ENCODE measurements at regions not wholly inside any gene's neighbourhood (a gene's known extent, or its start where the extent isn't known, plus 50 kb on each side); places are given as distances from the start of the nearest gene placed in this dataset.
"Not testable (repeated sequence)": the region's sequence is repeated elsewhere in the genome, so short reads cannot be mapped to it uniquely, and the experiment has no call there.

DNA sequence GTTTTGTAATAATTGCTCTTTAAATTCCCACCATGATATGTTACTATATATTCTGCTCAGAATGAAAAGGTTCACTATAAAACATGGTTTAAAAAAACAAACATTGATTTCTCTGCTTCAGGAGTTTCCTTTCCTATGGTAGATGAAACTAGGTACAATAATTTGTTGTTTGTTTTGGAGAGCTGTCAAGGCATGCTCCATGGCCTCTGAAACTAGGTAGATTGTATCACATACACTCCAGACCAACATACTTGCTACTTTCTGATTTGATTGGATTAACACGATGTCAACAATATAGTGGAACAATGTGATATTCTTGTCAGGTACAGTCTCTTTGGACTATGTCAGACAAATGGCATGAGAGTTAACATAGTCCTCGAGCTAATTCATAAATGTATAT, 452.7 kb upstream of the CDH9 start:
- DNase-seq: no peak

DNA sequence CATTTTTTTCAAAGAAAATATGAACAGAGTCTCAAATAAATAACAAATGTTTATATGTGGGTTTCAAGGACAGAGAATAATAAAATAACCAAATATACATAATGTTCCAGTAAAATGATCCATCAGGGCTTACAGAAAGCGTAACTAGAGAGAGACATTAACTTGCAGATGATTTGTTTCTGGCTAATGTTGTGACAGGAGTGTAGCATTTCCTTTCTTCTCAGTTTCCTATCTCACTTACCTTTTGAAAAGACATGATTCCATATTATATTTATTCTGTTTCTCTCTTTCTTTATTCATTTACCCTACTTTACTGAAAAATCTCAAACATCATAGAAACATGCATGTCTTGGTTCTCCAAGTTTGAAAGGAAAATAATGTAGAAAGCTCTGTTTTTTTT, 451.3 kb upstream of the CDH9 start:
- no peak for DNase-seq

DNA sequence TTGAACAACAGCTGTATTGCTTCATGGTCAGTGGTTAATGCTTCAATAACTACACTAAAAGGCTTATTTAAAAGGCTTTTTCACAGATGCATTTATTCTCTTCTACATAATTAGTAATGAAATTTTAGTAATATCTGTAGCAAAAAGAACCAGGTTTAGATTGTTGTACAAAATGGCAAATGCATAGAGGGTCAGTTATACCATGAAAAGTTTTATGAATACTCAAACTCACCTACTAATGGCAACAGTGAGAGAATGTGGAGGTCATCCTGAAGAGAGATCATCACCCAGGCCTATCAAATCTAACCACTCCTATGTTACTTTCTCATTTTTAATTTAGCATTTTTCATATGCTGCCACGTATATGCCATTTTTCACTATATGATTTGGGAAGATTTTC, 444.3 kb upstream of the CDH9 start:
- DNase-seq: no peak

DNA sequence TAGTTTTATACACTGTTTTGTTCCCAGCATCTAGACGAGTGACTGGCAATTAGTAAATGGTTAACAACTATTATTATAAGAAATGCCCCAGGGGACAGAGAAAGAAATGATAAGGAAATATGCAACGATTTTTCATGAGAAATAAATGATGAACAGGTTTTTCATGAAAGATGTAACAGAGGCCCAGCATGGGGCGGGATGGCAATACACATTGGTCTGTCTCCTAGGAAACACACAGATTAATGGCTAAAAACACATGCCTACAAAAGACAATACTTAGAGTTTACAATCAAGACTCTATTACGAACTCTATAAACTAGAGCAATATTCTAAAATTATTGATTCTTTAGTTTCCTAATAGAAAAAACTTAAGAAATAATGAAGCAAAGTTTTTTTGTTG, 441.5 kb upstream of the CDH9 start:
- no peak for DNase-seq

DNA sequence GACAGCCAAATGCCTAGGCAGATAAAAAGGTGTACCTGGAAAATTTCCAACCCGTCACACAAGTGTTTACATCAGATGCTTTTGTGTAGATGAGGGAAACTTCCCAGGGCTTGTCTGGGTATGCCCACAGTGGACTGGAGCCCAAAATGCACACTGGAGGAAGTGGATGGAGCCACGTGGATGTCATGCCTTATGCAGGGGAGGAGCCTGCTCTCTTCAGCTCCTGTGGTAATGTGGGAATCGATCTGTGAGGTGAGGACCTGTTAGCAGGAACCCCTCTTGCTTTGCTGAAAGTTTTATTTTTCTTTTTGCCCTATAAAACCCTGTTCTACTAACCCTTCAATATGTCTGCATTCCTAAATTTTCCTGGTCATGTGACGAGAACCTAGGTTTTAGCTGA, 439.2 kb upstream of the CDH9 start:
- no peak for DNase-seq

DNA sequence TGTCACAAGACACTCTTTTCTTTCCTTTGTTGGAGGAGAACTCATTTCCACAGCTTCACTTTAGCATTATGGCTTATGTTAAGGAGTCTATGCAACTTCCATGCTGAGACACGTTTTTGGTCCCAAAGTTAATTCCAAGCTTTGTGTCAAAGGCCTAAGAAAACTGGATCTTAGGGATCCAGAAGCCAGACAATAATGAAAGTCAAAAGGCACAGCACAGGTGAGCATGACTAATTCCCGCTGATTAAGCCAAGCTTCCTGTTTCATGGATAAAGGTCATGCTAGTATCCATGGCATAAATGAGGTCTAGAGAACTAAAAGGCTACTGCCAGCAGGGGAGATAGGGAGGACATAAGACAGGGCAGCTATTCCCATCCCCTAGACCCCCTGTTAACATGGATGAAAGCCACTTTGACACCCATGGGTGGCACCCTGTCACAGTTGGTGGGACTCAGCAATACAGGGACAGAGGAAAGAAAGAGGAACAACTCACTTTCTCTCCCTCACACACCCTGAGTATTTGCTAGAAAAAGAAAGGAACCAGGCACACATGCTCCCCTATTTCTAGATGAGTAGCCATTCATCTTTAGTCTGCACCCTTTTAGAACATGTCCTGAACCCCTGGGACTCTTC, 438.1 kb upstream of the CDH9 start:
- no peak for DNase-seq

DNA sequence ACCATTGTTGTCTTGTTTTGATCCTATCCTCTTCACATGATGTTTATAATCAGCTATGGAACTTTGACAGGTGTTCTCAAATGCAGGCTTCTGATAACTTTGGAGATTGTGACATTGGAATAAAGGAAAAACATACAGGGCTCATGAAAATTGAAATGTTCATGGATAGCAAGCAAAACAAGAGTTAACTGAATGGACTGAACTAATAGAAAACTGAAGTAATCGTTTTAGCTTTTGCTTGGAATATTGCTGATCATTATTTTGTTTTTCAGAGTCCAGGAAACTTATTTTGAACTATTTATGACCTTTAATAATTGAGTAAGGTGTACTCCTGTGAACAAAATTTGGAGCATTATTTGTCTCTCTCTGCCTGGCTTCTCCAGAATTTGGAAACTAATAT, 436.7 kb upstream of the CDH9 start:
- DNase-seq: no peak

DNA sequence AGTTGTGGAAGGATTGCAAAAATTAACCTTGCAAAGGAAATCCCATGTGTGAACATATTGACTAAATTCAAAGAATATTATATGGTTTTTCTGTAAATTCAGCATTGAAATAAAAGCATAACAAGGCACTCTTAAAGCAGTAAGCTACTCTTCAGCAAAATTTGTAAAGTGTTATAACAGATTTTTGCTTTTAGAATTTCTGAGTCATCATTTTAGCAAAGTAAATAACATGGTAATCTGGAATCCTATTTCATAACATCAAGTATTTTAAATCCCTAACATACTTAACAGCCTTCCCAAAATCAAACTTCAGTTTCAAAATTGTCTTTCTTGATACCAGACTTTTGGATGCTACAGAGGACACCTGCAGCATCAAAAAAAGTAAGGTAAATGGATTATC, 436.0 kb upstream of the CDH9 start:
- no peak for DNase-seq

DNA sequence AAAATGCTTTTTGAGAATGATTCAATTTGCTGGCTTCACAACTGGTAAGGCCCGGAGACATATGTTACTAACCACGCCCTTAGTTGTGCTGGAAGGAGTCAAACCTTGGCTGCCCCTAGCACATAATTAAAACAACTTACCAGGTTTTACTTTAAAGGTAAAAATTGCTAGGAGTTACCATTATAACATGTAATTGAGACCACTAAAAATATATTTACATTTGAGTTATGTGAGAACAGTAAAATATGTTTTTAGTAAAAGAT, 435.6 kb upstream of the CDH9 start:
- DNase-seq: no peak

DNA sequence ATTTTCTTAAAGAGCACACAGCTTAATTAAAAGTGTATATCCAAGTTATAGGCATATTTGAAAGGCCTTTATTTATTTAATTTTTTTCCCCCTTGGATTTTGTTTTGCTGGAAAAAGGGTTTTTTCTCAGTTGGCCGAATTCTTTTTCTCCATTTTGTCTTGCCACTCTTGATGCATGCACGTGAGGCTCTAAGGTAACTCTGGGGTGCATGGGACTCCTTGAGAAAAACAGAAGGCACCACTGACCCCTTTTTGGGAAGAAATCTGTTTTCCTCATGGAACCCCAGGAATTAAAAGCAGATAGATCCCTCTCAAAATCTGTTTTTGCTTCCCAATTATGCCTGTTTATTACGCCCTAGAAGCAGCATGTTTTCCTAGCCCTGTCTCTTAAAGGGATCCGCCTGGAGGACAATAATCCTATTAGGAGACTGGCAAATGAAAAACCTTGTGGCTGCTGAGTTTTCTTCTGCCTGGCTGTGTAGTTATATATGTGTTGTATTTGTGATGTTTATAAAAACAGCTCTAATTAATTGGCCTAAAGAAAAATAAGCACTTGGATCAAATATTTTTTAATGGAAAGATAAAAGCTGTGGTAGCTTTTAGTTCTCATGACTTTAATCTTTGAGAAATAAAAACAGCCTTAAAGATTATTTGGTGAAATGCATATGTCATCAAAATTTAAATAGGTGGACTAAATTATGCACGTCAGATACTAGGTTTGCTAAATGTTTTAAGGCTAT, 435.1 kb upstream of the CDH9 start:
- no peak for DNase-seq

DNA sequence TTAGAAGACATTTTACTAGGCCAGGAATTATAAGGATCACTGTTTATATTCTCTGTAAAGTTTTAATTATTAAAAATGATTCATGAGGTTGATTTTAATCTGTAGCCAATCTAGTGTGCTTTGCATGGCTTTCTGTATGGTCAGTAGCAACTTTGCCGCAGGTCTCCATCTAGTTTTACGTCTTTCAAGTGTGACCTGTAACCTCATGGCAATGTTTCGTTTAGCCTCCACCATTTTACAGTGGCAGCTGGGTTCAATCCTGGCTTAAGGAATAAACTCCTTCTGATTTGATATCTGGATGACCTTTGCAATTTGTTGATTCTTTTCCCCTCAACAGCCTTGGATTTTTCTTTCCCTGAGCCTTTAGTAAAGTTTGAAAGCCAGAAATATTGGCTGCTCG, 434.5 kb upstream of the CDH9 start:
- no peak for DNase-seq

DNA sequence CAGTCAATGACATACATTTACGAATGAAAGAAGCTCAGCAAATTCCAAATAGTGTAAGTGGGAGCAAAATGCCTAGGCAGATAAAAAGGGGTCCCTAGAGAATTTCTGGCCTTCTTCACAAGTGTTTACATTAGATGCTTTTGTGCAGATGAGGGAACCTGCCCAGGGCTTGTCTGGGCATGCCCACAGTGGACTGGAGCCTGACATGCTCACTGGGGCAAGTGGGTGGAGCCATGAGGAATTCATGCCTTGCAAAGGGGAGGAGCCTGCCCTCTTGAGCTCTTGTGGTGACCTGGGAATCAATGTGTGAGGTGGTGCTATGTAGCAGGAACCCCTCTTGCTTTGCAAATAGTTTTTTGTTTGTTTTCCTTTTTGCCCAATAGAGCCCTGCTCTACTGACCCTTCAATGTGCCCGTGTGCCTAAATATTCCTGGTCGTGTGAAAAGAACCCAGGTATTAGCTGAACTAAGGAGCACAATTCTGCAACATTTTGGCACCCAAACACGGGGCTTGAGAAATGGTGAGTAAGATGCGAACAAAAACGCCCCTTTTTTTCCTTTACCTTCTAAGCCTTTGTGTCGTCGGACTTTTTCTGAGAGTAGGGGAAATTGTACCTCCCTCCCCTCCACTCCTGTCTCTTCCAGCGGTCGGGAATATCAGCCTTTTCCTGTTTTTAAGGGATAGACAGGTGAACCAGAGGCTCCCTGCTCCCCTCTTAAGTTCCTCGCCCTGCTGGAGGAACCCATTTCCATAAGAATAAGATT, 433.8 kb upstream of the CDH9 start:
- DNase-seq: no peak

DNA sequence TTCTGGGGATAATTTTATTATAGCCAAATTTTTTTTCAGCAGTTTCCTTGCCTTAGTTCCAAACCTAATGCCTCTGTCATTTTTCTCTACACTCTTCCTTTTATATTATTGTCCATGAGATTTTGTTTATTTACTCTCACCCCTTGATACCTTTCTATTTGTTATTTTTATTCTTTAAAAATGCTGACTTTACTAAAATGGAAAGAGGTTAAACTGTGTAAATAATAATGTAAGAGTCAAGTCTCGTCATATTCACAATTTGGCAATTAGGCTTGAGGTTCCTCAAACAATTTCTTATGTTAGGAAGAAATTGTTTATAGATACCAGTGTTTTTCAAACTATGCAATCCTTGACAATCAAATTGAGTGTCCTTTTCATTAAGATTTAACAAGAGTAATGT, 428.6 kb upstream of the CDH9 start:
- DNase-seq: no peak

DNA sequence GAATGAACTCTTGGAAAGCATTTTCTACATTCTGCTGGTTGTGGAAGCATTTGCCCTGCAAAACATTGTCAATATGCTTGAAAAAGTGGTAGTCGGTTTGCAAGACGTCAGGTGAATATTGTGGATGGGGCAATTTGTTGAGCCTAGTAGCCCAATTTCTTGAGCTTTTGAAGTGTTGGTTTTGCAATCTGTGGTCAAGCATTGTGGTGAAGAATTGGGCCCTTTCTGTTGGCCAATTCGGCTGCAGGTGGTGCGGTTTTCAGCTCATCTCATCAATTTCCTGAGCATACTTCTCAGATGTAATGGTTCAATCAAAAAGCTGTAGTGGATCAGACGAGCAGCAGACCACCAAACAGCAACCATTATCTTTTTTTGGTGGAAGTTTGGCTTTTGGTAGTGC, 426.8 kb upstream of the CDH9 start:
- DNase-seq: no peak

DNA sequence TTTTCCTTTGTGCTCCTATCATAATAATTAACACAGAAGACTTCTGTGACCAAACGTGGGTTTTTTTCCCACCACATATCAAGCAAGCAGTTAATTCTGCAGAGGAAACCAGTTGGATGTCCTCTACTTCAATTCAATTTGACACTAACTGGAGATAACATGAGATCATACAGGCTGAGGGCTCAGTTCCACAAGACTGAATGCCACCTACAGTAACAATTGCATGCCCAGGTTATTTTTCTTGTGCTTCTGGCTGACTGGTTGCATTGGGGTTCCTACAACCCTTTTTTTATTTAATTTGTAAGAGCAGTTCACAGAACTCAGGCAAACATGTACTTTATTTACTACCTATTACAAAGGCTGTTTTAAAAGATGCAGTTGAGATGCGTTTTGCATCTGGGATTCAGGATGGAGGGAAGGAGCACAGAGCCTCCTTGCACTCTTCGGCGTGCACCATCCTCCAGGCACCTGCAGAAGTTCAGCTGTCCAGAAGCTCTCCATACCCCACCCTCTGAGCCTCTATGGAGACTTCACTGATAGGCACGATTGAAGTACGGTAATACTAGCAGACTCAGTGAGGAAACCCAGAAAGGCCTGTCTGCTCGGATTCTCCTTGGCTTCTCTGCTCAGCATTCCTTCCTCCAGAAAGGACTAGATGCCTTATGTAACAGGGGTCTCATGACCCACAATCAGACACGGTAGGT, 425.2 kb upstream of the CDH9 start:
- DNase-seq: no peak

DNA sequence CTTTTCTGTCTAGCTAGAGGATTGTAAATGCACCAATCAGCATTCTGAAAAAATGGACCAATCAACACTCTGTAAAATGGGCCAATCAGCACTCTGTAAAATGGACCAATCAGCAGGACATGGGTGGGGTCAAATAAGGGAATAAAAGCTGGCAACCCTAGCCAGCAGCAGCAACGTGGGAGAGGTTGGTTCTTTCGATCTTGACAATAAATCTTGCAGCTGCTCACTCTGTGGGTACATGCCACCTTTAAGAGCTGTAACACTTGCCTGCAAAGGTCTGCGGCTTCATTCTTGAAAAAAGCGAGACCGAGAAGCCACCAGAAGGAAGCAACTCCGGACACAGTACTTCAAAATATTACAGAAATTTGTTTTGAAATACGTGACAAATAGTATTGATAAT, 424.6 kb upstream of the CDH9 start:
- DNase-seq: no peak

DNA sequence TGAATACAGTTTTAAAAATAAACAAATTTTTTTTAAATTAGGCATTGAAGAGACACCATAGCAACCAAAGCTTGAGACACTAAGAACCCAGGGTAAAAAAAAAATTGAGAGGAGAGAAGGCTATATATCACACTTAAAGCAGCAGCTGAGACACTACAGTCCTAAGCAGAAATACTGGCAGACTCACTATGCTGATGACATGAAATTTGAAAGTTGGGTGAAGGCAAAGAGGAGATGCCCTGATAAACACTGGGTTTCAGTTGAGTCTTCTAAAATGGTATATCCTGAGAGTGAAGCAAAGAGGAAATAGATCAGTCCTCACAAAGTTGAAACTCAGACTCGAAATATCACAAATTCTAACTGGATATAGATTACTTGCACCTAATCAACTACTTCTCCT, 419.9 kb upstream of the CDH9 start:
- no peak for DNase-seq

DNA sequence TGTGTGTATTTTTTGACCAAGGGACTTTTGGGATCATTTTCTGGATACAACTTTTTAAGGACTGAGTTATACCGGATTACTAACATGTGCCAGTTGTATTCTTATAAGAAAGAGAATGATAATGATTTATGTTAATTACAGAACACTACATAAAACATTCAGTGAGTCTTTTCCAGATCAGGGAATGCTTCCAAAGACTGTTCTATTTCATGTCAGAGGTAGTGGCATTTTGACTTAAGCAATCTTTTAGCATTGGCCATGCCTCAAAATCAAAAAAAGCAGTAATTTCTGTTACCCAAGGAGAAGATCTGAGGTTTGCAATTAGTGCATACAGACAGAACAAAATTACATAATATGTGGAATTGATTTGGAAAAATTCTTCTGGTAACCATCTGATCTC, 413.0 kb upstream of the CDH9 start:
- DNase-seq: no peak

DNA sequence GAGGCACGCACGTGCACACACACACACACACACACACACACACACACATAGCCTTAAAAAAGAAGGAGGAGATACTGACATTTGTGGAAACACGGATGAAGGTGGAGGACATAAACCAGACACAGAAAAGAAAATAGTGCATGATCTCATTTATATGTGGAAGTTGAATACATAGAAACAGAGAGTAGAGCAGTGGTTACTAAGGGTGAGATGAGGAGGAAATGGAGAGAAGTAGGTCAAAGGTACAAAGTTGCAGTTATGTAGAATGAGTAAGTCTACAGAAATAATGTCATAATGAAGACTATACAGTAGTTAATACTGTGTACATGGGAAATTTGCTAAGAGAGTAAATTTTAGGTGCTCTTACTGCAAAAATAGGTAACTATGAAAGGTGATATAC, 412.2 kb upstream of the CDH9 start:
- no peak for DNase-seq

DNA sequence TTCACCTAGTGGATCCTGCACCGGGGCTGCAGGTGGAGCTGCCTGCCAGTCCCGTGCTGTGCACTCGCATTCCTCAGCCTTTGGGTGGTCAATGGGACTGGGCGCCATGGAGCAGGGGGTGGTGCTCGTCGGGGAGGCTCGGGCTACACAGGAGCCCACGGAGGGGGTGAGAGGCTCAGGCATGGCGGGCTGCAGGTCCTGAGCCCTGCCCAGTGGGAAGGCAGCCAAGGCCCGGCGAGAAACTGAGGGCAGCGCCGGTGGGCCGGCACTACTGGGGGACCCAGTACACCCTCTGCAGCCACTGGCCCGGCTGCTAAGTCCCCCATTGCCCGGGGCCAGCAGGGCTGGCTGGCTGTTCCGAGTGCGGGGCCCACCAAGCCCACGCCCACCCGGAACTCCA, 401.0 kb upstream of the CDH9 start:
- not testable (repeated sequence) for DNase-seq

DNA sequence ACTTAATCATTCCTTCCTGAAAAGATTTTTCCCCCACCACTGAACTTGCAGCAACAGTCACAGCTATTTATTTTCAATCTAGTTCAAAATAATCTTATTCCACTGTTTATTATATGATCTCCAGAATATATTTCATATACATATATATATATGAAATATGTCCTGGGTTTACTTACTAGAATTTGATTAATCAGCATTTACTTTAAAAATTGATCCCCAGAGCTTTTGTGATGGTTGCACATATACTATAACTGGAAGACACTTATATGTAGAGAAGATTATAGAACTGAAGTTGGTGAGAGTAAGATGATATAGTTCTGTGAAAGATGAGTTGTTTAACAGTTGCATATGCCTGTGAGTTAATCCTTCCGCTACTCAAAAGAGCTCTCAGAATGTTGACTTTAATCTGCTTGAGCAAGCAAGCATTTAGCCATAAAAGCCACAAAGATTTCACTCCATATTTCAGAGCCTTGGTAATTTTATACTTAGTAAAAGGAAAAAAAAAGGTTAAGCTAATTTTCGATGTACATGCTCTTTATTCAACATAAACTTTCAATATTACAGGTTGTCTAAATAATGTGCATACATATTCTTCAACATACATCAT, 399.3 kb upstream of the CDH9 start:
- DNase-seq: no peak

DNA sequence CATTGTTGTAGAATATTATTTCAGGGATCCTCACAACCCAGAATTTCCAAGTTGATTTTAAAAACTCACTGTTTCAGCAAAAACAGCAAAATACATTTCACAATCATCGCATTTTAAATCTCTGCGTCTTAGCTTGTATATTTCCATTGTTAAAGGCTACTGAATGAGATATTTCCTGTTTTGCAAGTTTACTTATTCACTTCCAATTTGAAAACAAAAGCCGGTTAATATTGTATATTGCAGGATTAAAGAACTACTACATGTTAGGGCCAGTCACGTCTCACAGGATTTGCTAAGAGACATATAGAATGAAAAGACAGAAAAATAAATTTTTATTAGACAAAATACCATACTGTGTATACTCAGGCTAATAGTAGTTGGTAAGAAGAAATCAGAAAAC, 395.9 kb upstream of the CDH9 start:
- no peak for DNase-seq

DNA sequence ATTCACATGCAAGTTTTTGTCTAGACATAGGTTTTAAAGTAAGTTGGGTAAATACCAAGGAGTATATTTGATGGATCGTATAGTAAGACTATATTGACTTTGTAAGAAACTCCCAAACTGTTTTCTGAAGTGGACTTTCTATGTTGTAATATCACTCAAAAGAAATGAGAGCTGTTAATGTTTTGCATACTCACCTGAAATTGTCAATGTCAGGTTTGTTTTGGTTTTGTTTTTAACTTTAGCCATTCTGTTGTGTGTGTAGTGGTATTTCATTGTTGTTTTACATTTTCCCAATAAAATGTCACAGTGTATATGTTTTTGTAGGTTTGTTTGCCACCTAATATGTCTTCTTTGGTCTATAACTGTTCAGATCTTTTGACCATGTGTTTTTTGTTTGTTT, 375.7 kb upstream of the CDH9 start:
- no peak for DNase-seq

DNA sequence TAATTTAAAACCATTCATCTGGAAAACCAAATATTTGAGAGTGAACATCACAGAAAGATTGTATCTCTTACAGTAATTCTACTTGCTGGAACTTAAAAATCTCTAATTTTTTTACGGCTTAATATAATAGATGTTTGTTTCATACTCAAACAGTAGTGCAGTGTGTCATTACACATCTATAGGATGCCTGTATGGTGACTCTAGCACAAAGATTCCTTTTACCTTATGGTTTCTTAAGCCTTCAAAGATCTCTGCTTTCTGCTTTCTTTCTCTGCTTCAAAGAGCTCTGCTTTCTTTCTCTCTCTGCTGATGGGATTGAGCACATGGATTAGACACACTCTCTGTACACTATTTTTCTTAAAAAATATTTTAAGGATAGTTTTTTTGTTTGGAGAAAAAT, 374.0 kb upstream of the CDH9 start:
- DNase-seq: no peak

Data from DMS 273 treated with DMSO at 0.1 percent for 48 hours (cell line).